HepG2 (cell line): ENCODE measurements at regions not wholly inside any gene's neighbourhood (a gene's known extent, or its start where the extent isn't known, plus 50 kb on each side); places are given as distances from the start of the nearest gene placed in this dataset.

ENCODE experiments used
- ATAD3A ChIP-seq: sonication (generic); formaldehyde crosslinking; IDR thresholded peaks from 2 replicates; pipeline ENCODE4 v1.4.0; 2020; ENCODE audit warnings: missing genetic modification reagents
- FOXP1 ChIP-seq, 2 experiments: fragments of 450-650 bp in 1 of 2; IDR thresholded peaks; 2 replicates each; pipeline ENCODE4 v1.6.1; 2017 to 2018; ENCODE audit warnings: antibody characterized with exemption in 1 of 2
- GTF3A ChIP-seq: sonication (generic); formaldehyde crosslinking; conservative IDR thresholded peaks from 2 replicates; pipeline ENCODE4 v1.4.0; 2020; ENCODE audit warnings: mild to moderate bottlenecking, missing genetic modification reagents
- KMT2B ChIP-seq: IDR thresholded peaks from 2 replicates; pipeline ENCODE4 v1.6.1; 2016; ENCODE audit warnings: missing genetic modification reagents, missing compliant biosample characterization
- NR1H2 ChIP-seq: sonication (generic); formaldehyde crosslinking; IDR thresholded peaks from 2 replicates; pipeline ENCODE4 v1.8.1; 2022; ENCODE audit warnings: low read depth, missing genetic modification reagents, borderline replicate concordance
- NR2F1 ChIP-seq, 2 experiments: fragments of 450-650 bp in 1 of 2; formaldehyde crosslinking in 1 of 2; IDR thresholded peaks; 2 replicates each; pipeline versions ENCODE4 v1.5.0 to v1.6.1; 2016 to 2020; ENCODE audit warnings: mild to moderate bottlenecking in 1 of 2, missing compliant biosample characterization in 1 of 2, missing genetic modification reagents in 1 of 2, moderate library complexity in 1 of 2
- RBM39 ChIP-seq: fragments of 200-400 bp; formaldehyde crosslinking; IDR thresholded peaks from one replicate; pipeline ENCODE4 v1.6.1; 2018; ENCODE audit warnings: antibody characterized with exemption, mild to moderate bottlenecking, low read depth, low read length; ENCODE audit not compliant: poor library complexity, severe bottlenecking
- SOX13 ChIP-seq, 3 experiments: fragments of 450-650 bp in 1 of 3; sonication (generic) in 1 of 3; formaldehyde crosslinking in 1 of 3; IDR thresholded peaks in 2 of 3; conservative IDR thresholded peaks in 1 of 3; 2 replicates each; pipeline versions ENCODE4 v1.5.0 to v1.6.1; 2016 to 2020; ENCODE audit warnings: antibody characterized with exemption in 1 of 3, mild to moderate bottlenecking in 1 of 3, missing compliant biosample characterization in 1 of 3, missing genetic modification reagents in 1 of 3, moderate library complexity in 1 of 3
- TBX3 ChIP-seq: fragments of 450-650 bp; IDR thresholded peaks from 2 replicates; pipeline ENCODE4 v1.6.1; 2017; ENCODE audit warnings: antibody characterized with exemption, mild to moderate bottlenecking, inconsistent platforms, borderline replicate concordance
- U2AF2 ChIP-seq: fragments of 200-400 bp; formaldehyde crosslinking; IDR thresholded peaks from 2 replicates; pipeline ENCODE4 v1.6.1; 2017; ENCODE audit warnings: low read depth, mild to moderate bottlenecking, low read length
- ZC3H4 ChIP-seq: sonication (generic); formaldehyde crosslinking; IDR thresholded peaks from 2 replicates; pipeline ENCODE4 v1.4.0; 2020; ENCODE audit warnings: missing genetic modification reagents, borderline replicate concordance
- ZMYM3 ChIP-seq: sonication (generic); formaldehyde crosslinking; IDR thresholded peaks from 2 replicates; pipeline ENCODE4 v1.5.1; 2020; ENCODE audit warnings: mild to moderate bottlenecking, missing genetic modification reagents
- ZNF446 ChIP-seq: sonication (generic); formaldehyde crosslinking; IDR thresholded peaks from 2 replicates; pipeline ENCODE4 v1.5.0; 2020; ENCODE audit warnings: mild to moderate bottlenecking, missing genetic modification reagents
- ZNF562 ChIP-seq: sonication (generic); formaldehyde crosslinking; IDR thresholded peaks from 2 replicates; pipeline ENCODE4 v1.8.0; 2022; ENCODE audit warnings: missing genetic modification reagents, borderline replicate concordance
- ZNF570 ChIP-seq: sonication (generic); formaldehyde crosslinking; IDR thresholded peaks from 2 replicates; pipeline ENCODE4 v1.4.0; 2020; ENCODE audit warnings: mild to moderate bottlenecking, missing genetic modification reagents, borderline replicate concordance
- ZNF619 ChIP-seq: sonication (generic); formaldehyde crosslinking; IDR thresholded peaks from 2 replicates; pipeline ENCODE4 v1.4.0; 2020; ENCODE audit warnings: mild to moderate bottlenecking, missing genetic modification reagents
- ZNF724P ChIP-seq: sonication (generic); formaldehyde crosslinking; IDR thresholded peaks from 2 replicates; pipeline ENCODE4 v1.8.0; 2022; ENCODE audit warnings: missing genetic modification reagents, borderline replicate concordance
- ZNF83 ChIP-seq: sonication (generic); formaldehyde crosslinking; IDR thresholded peaks from 2 replicates; pipeline ENCODE4 v1.4.0; 2020; ENCODE audit warnings: missing genetic modification reagents, mild to moderate bottlenecking, borderline replicate concordance
- TF ChIP-seq, protein P1 (sequence below): sonication (generic); formaldehyde crosslinking; IDR thresholded peaks from 2 replicates; pipeline ENCODE4 v1.4.0; 2020; ENCODE audit warnings: missing genetic modification reagents
- TF ChIP-seq, protein P2 (sequence below): sonication (generic); formaldehyde crosslinking; IDR thresholded peaks from 2 replicates; pipeline ENCODE4 v1.8.0; 2022; ENCODE audit warnings: mild to moderate bottlenecking, missing genetic modification reagents; ENCODE audit not compliant: insufficient replicate concordance
- TF ChIP-seq, protein P3 (sequence below): sonication (generic); formaldehyde crosslinking; conservative IDR thresholded peaks from 2 replicates; pipeline ENCODE4 v1.8.0; 2022; ENCODE audit warnings: low read depth, missing genetic modification reagents
- TF ChIP-seq, protein P4 (sequence below): sonication (generic); formaldehyde crosslinking; conservative IDR thresholded peaks from 2 replicates; pipeline ENCODE4 v1.8.0; 2022; ENCODE audit warnings: missing genetic modification reagents

DNA sequence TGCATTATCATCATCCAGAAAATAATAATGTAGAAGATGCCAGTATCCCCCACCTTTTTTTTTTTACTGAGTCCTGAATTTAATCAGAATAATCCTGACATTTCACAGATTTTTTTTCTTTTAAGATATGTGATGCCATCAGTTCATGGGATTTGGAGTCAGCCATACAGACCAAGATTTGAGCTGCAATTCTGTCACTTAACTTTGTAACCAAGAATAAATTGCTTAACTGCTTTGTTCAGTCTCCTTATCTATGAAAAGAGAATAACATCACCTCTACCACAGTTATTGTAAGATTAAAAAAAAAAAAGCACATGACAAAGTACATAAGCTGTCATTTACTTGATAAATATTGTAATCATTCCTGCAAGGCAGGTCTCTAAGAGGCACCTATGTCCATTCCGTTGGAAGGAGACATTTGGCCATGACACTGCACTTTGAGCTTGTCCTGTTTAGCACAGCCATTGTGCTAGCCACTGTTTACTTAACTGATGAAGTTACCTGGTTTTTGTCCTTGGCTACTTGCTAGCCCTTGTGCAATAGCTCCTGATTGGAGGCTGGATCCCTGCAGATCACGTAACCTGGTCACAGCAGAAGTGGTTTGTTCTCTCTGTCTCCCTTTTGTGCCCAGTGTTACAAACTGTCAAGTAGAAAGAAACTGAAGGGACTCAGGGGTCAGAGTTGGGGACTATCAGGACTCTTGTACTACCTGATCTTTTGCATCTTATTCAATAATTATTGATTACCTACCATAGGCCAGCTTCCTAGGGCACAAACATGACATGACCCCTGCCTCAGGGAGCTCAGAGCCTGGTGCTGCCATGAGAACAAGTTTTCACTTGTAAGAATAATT lies 306.0 kb downstream of the WDR72 start (continued):
- TF ChIP-seq ZNF562 (CRISPR knock-in tag) (no peak), ZNF446 (CRISPR knock-in tag) (0 out of 2 replicates have a peak, but pooled peaks have one; percentile 40), TBX3 (peak; percentile 85), SOX13 (IDR thresholded peaks at IDR 0.05) (peak; percentile 99), SOX13 (CRISPR knock-in tag; conservative IDR thresholded peaks at IDR 0.05 in 1 of 2, IDR thresholded peaks at IDR 0.05 in 1 of 2) (peak; percentile 94 to 100; a peak in 3 of 4 replicates), NR2F1 (CRISPR knock-in tag; IDR thresholded peaks at IDR 0.05) (peak; percentile 77 to 84), ZNF724P (CRISPR knock-in tag) (0 out of 2 replicates have a peak, but pooled peaks have one; percentile 46), ZMYM3 (CRISPR knock-in tag) (peak; percentile 89), NR1H2 (CRISPR knock-in tag) (no peak), ATAD3A (CRISPR knock-in tag) (no peak), RBM39 (no peak), ZC3H4 (0 out of 2 replicates have a peak, but pooled peaks have one; percentile 74), GTF3A (CRISPR knock-in tag) (no peak), ZNF619 (no peak), U2AF2 (no peak), ZNF570 (CRISPR knock-in tag) (no peak), KMT2B (CRISPR knock-in tag) (no peak), FOXP1 (IDR thresholded peaks at IDR 0.05) (peak; percentile 29; the same call in 1 of the 2 replicates), FOXP1 (CRISPR knock-in tag; IDR thresholded peaks at IDR 0.05) (peak; percentile 99), ZNF83 (CRISPR knock-in tag) (no peak)
- TF ChIP-seq, protein P1, sequence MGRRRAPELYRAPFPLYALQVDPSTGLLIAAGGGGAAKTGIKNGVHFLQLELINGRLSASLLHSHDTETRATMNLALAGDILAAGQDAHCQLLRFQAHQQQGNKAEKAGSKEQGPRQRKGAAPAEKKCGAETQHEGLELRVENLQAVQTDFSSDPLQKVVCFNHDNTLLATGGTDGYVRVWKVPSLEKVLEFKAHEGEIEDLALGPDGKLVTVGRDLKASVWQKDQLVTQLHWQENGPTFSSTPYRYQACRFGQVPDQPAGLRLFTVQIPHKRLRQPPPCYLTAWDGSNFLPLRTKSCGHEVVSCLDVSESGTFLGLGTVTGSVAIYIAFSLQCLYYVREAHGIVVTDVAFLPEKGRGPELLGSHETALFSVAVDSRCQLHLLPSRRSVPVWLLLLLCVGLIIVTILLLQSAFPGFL (CRISPR knock-in tag) = no peak
- TF ChIP-seq, protein P2, sequence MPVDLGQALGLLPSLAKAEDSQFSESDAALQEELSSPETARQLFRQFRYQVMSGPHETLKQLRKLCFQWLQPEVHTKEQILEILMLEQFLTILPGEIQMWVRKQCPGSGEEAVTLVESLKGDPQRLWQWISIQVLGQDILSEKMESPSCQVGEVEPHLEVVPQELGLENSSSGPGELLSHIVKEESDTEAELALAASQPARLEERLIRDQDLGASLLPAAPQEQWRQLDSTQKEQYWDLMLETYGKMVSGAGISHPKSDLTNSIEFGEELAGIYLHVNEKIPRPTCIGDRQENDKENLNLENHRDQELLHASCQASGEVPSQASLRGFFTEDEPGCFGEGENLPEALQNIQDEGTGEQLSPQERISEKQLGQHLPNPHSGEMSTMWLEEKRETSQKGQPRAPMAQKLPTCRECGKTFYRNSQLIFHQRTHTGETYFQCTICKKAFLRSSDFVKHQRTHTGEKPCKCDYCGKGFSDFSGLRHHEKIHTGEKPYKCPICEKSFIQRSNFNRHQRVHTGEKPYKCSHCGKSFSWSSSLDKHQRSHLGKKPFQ (CRISPR knock-in tag) = no peak
- TF ChIP-seq, protein P3, sequence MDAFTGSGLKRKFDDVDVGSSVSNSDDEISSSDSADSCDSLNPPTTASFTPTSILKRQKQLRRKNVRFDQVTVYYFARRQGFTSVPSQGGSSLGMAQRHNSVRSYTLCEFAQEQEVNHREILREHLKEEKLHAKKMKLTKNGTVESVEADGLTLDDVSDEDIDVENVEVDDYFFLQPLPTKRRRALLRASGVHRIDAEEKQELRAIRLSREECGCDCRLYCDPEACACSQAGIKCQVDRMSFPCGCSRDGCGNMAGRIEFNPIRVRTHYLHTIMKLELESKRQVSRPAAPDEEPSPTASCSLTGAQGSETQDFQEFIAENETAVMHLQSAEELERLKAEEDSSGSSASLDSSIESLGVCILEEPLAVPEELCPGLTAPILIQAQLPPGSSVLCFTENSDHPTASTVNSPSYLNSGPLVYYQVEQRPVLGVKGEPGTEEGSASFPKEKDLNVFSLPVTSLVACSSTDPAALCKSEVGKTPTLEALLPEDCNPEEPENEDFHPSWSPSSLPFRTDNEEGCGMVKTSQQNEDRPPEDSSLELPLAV = no peak
- TF ChIP-seq, protein P4, sequence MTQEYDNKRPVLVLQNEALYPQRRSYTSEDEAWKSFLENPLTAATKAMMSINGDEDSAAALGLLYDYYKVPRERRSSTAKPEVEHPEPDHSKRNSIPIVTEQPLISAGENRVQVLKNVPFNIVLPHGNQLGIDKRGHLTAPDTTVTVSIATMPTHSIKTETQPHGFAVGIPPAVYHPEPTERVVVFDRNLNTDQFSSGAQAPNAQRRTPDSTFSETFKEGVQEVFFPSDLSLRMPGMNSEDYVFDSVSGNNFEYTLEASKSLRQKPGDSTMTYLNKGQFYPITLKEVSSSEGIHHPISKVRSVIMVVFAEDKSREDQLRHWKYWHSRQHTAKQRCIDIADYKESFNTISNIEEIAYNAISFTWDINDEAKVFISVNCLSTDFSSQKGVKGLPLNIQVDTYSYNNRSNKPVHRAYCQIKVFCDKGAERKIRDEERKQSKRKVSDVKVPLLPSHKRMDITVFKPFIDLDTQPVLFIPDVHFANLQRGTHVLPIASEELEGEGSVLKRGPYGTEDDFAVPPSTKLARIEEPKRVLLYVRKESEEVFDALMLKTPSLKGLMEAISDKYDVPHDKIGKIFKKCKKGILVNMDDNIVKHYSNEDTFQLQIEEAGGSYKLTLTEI (CRISPR knock-in tag) = no peak
